Stomach smooth muscle (tissue), 2 donors: ENCODE measurements at regions not wholly inside any gene's neighbourhood (a gene's known extent, or its start where the extent isn't known, plus 50 kb on each side); places are given as distances from the start of the nearest gene placed in this dataset.
"Not testable (repeated sequence)": the region's sequence is repeated elsewhere in the genome, so short reads cannot be mapped to it uniquely, and the experiment has no call there.

Experiments
- H3K27ac ChIP-seq: one replicate; pipeline ENCODE4 v1.7.0; 2013; ENCODE audit warnings: mild to moderate bottlenecking, low read length, inconsistent platforms
- H3K27me3 ChIP-seq, 2 donors: one replicate each; pipeline ENCODE4 v1.7.0; 2013; ENCODE audit warnings: low read length in 2 of 2; ENCODE audit not compliant: insufficient read depth in 2 of 2, control insufficient read depth in 1 of 2
- H3K36me3 ChIP-seq, 2 donors: one replicate each; pipeline ENCODE4 v1.7.0; 2013; ENCODE audit warnings: low read length in 2 of 2; ENCODE audit not compliant: control insufficient read depth in 2 of 2, insufficient read depth in 2 of 2
- H3K4me1 ChIP-seq: one replicate; pipeline ENCODE4 v1.7.0; 2013; ENCODE audit warnings: low read length; ENCODE audit not compliant: control insufficient read depth, insufficient read depth
- H3K4me3 ChIP-seq, 2 donors: one replicate each; pipeline ENCODE4 v1.7.0; 2013; ENCODE audit warnings: low read length in 2 of 2
- H3K9ac ChIP-seq, 2 donors: one replicate each; pipeline ENCODE4 v1.7.0; 2013; ENCODE audit warnings: low read length in 2 of 2, mild to moderate bottlenecking in 1 of 2
- H3K9me3 ChIP-seq, 2 donors: one replicate each; pipeline ENCODE4 v1.7.0; 2013; ENCODE audit warnings: low read length in 2 of 2; ENCODE audit not compliant: control insufficient read depth in 2 of 2
- donor health status: healthy.
- donor health status: Pancreatic carcinoma.

DNA sequence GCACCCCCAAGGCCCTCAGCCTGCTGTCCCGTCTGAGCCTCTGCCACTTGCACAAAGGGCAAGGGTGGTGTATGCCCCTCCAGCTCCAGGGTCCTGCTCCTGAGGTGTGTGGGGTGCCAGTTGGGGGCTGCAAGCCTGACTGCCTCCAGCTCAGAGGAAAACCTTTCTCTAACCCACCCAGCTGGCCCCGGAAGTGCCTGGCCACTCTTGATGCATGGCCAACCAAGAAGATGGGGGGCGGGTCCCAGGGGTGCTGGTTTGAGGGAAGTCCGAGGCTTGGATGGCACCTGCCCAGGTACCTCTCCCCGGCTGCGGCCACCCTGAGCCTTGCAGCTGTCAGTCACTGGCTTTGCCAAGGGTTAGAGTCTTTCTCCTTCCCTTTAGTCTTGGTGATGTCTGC, 112.6 kb upstream of the TMPRSS2 start:
- peaks cover 5% of the 10 kb centered on the region for H3K4me1 ChIP-seq
- no peak overlapping the region for H3K27ac ChIP-seq
- no peaks in the 10 kb centered on the region for H3K9me3 ChIP-seq
- H3K9ac ChIP-seq: no peak overlapping the region
- H3K27me3 ChIP-seq: peaks cover 4 to 12% of the 10 kb centered on the region in 2 donors
- H3K36me3 ChIP-seq: no peaks in the 10 kb centered on the region
- H3K4me3 ChIP-seq: no peak overlapping the region

DNA sequence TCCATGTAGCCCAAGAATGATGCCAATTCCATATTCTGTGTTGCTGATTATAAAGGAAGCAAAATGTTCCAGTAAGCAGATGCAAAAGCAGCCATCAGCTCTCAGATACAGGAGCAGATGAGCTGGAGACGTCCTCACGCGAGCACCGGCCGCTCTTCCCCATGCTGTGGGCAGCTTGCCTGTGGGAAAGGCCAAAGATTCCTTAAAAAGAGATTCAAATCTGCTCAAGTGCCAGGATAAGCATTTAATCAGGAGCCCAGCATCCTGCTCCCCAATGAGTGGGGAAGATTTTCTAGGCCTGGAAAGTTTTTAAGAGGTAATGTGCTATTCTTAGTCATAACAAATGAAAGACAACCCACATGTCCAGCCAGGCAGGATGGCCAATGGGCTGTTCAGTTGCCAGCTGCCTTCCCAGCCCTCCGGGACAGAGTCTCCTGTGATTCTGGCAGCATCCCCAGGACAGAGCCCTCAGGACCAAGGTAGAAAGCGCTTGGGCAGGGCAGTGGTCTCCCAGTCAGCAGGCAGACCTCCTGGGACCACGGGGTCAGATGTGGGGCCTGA, 108.2 kb upstream of the TMPRSS2 start:
- H3K4me1 ChIP-seq: peaks cover 31% of the 10 kb centered on the region
- no peak overlapping the region for H3K9ac ChIP-seq
- H3K9me3 ChIP-seq: no peaks in the 10 kb centered on the region
- H3K4me3 ChIP-seq: no peak overlapping the region
- no peak overlapping the region for H3K27ac ChIP-seq
- H3K27me3 ChIP-seq: peaks cover 0 to 5% of the 10 kb centered on the region in 2 donors
- no peaks in the 10 kb centered on the region for H3K36me3 ChIP-seq

- peaks cover 31% of the 10 kb centered on the region for H3K4me1 ChIP-seq
- no peak overlapping the region for H3K9ac ChIP-seq
- peaks cover 0 to 2% of the 10 kb centered on the region in 2 donors for H3K27me3 ChIP-seq
- no peak overlapping the region for H3K27ac ChIP-seq
- H3K4me3 ChIP-seq: no peak overlapping the region
- no peaks in the 10 kb centered on the region for H3K9me3 ChIP-seq
- H3K36me3 ChIP-seq: no peaks in the 10 kb centered on the region
Measured at GRCh38 chr21:41615613-41616012, 107.7 kb upstream of the TMPRSS2 start.

DNA sequence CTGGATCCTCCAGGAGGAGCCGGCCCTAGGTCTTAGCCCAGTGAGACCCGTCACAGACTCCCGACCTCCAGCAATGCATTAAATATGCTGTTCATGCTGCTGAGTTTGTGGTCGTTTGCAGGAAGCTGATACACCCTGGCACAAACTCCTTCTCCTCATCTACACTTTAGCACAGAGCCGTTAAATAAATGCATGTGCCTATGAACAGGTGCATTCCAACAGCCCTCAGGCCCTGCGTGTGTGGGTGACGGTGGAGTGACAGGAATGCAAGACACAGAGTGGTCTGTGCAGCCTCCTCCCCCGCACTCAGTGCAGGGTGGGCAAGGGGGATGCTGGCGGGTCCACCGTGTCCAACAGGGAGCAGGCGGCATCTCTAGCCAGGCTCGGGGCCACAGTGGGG, 106.6 kb upstream of the TMPRSS2 start:
- Histone ChIP-seq H3K9ac (no peak overlapping the region), H3K36me3 (no peaks in the 10 kb centered on the region), H3K27ac (no peak overlapping the region), H3K4me3 (no peak overlapping the region), H3K27me3 (peaks cover 2 to 4% of the 10 kb centered on the region in 2 donors), H3K9me3 (no peaks in the 10 kb centered on the region), H3K4me1 (peaks cover 34% of the 10 kb centered on the region)

- Histone ChIP-seq H3K4me3 (no peak overlapping the region), H3K9me3 (no peaks in the 10 kb centered on the region), H3K27me3 (peaks cover 2 to 4% of the 10 kb centered on the region in 2 donors), H3K4me1 (peaks cover 34% of the 10 kb centered on the region), H3K9ac (no peak overlapping the region), H3K36me3 (no peaks in the 10 kb centered on the region), H3K27ac (peak overlapping the region; percentile 18)
Measured at GRCh38 chr21:41613533-41613909, 105.6 kb upstream of the TMPRSS2 start.

DNA sequence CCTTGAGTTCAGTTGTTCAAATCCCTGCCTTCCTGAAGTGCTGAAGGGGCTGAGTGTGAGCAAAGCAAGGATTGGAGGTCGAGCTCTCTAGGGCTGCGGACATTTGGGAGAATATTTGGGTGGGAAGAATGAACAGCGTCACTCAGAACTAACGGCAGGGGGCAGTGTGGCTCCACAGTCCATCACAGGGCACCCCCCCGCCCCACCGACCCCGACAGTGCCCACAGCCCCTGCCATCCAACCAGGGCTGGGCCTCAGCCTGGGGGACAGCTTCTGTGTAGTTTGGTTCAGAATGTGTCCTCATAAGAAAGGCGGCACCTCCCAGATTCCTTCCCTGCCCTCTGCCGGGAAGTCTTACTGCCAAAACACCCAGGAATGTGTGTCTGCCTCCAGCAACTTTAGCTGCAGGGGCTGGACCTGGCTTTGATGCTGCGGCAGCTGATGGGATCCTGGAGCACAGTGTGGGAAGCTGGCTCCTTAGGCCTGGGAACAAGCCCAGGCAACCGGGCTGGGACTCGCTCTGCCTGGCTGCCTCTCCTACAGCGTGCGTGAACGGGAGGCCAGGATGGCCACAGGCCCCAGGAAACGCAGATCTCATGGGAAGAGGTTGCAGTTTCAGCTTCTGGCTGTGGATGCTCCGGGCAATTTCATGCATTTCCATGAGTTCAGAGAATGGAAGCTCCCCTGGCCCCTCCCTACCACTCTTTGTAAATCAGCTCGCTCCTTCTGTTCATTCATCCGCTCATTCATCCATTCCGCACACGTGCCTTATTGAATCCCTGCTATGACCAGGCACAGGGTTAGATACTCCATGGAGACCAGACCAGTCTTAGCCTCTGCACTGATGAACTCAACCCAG, 104.9 kb upstream of the TMPRSS2 start:
- Histone ChIP-seq H3K9me3 (no peaks in the 10 kb centered on the region), H3K4me1 (peaks cover 34% of the 10 kb centered on the region), H3K9ac (peak overlapping the region in 1 of 2 donors; percentile 19), H3K27me3 (peaks cover 4 to 6% of the 10 kb centered on the region in 2 donors), H3K27ac (peak overlapping the region; percentile 18), H3K36me3 (no peaks in the 10 kb centered on the region), H3K4me3 (peak overlapping the region in 1 of 2 donors; percentile 55)

GRCh38 chr21:41611966-41612606, 104.1 kb upstream of the TMPRSS2 start:
- H3K27me3 ChIP-seq: peaks cover 4 to 6% of the 10 kb centered on the region in 2 donors
- peak overlapping the region; percentile 18 for H3K27ac ChIP-seq
- H3K9ac ChIP-seq: peak overlapping the region in 1 of 2 donors; percentile 19
- no peaks in the 10 kb centered on the region for H3K36me3 ChIP-seq
- H3K4me3 ChIP-seq: peak overlapping the region in 1 of 2 donors; percentile 55
- peaks cover 34% of the 10 kb centered on the region for H3K4me1 ChIP-seq
- H3K9me3 ChIP-seq: no peaks in the 10 kb centered on the region

DNA sequence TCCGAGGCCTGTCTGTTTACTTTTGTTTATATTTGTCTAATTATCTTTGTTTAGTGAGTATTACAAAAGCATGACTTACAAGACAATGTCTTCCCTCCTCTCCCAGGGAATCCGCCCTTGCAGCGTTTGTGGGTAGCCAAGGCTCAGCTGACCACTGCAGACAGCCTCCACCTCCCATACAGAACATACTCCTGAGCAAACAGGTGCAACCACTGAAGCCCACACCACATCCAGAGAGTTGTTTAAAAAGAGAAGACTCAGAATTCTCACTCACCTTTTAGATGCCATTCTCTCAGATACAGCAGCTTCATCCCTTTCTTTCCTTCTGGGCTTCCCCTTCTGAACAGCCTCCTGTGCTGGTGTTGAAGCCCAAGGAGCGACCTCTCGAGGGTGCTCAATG, 103.5 kb upstream of the TMPRSS2 start:
- Histone ChIP-seq H3K9ac (no peak overlapping the region), H3K27me3 (peaks cover 4 to 6% of the 10 kb centered on the region in 2 donors), H3K27ac (no peak overlapping the region), H3K36me3 (no peaks in the 10 kb centered on the region), H3K4me1 (peaks cover 34% of the 10 kb centered on the region), H3K4me3 (no peak overlapping the region), H3K9me3 (no peaks in the 10 kb centered on the region)

DNA sequence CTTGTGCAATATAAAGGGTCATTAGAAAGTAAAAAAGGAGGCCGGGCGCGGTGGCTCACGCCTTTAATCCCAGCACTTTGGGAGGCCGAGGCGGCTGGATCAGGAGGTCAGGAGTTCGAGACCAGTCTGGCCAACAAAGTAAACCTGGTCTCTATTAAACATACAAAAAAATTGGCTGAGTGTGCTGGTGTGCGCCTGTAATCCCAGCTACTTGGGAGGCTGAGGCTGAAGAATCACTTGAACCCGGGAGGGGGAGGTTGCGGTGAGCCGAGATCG, 102.8 kb upstream of the TMPRSS2 start:
- H3K27me3 ChIP-seq, H3K9ac ChIP-seq, H3K27ac ChIP-seq, H3K36me3 ChIP-seq, H3K9me3 ChIP-seq, H3K4me3 ChIP-seq: not testable (repeated sequence)
- H3K4me1 ChIP-seq: peaks cover 30% of the 10 kb centered on the region

GRCh38 chr21:41610042-41610839, 102.3 kb upstream of the TMPRSS2 start:
- H3K27ac ChIP-seq: no peak overlapping the region
- no peaks in the 10 kb centered on the region for H3K9me3 ChIP-seq
- no peak overlapping the region for H3K4me3 ChIP-seq
- peaks cover 6 to 7% of the 10 kb centered on the region in 2 donors for H3K27me3 ChIP-seq
- H3K9ac ChIP-seq: no peak overlapping the region
- peaks cover 26% of the 10 kb centered on the region for H3K4me1 ChIP-seq
- no peaks in the 10 kb centered on the region for H3K36me3 ChIP-seq
